ENCODE measurements at regions not wholly inside any gene's neighbourhood (a gene's known extent, or its start where the extent isn't known, plus 50 kb on each side); places are given as distances from the start of the nearest gene placed in this dataset.

GRCh38 chr13:72462726-72463125 is 264.7 kb downstream of the MZT1 start:
- no peaks in the 10 kb centered on the region for H3K4me1 ChIP-seq (ENCODE audit: insufficient read depth, low read length)
- no peaks in the 10 kb centered on the region for H3K9me3 ChIP-seq (ENCODE audit: low read depth, low read length)

GRCh38 chr13:72462166-72462565 is 265.3 kb downstream of the MZT1 start:
- Histone ChIP-seq H3K4me3 (ENCODE audit: low read length) (no peak overlapping the region), H3K27me3 (ENCODE audit: insufficient read depth, low read length) (no peaks in the 10 kb centered on the region), H3K9me3 (ENCODE audit: low read depth, low read length) (no peaks in the 10 kb centered on the region), H3K4me1 (ENCODE audit: insufficient read depth, low read length) (no peaks in the 10 kb centered on the region)

More at GRCh38 chr13:72462726-72463125, 264.7 kb downstream of the MZT1 start:
- Histone ChIP-seq H3K27me3 (ENCODE audit: insufficient read depth, low read length) (no peaks in the 10 kb centered on the region), H3K4me3 (ENCODE audit: low read length) (no peak overlapping the region)

GRCh38 chr13:72458701-72459100 is 268.7 kb downstream of the MZT1 start:
- no peaks in the 10 kb centered on the region for H3K4me1 ChIP-seq (ENCODE audit: insufficient read depth, low read length)
- H3K27me3 ChIP-seq (ENCODE audit: insufficient read depth, low read length), result no peaks in the 10 kb centered on the region
- no peaks in the 10 kb centered on the region for H3K9me3 ChIP-seq (ENCODE audit: low read depth, low read length)
- no peak overlapping the region for H3K4me3 ChIP-seq (ENCODE audit: low read length)

- H3K27me3 ChIP-seq (ENCODE audit: insufficient read depth, low read length), result no peaks in the 10 kb centered on the region
- no peaks in the 10 kb centered on the region for H3K9me3 ChIP-seq (ENCODE audit: low read depth, low read length)
- no peak overlapping the region for H3K4me3 ChIP-seq (ENCODE audit: low read length)
- no peaks in the 10 kb centered on the region for H3K4me1 ChIP-seq (ENCODE audit: insufficient read depth, low read length)
Measured at GRCh38 chr13:72457151-72457550, 270.3 kb downstream of the MZT1 start.

GRCh38 chr13:72456486-72456885 is 270.9 kb downstream of the MZT1 start:
- H3K4me1 ChIP-seq (ENCODE audit: insufficient read depth, low read length), result no peaks in the 10 kb centered on the region
- H3K9me3 ChIP-seq (ENCODE audit: low read depth, low read length), result no peaks in the 10 kb centered on the region

GRCh38 chr13:72453161-72453560 is 274.3 kb downstream of the MZT1 start:
- Histone ChIP-seq H3K4me3 (ENCODE audit: low read length) (no peak overlapping the region), H3K9me3 (ENCODE audit: low read depth, low read length) (no peaks in the 10 kb centered on the region), H3K27me3 (ENCODE audit: insufficient read depth, low read length) (no peaks in the 10 kb centered on the region), H3K4me1 (ENCODE audit: insufficient read depth, low read length) (no peaks in the 10 kb centered on the region)

More at GRCh38 chr13:72456486-72456885, 270.9 kb downstream of the MZT1 start:
- no peak overlapping the region for H3K4me3 ChIP-seq (ENCODE audit: low read length)
- H3K27me3 ChIP-seq (ENCODE audit: insufficient read depth, low read length), result no peaks in the 10 kb centered on the region

- H3K4me1 ChIP-seq (ENCODE audit: insufficient read depth, low read length), result no peaks in the 10 kb centered on the region
- H3K4me3 ChIP-seq (ENCODE audit: low read length), result no peak overlapping the region
- H3K9me3 ChIP-seq (ENCODE audit: low read depth, low read length), result no peaks in the 10 kb centered on the region
- no peaks in the 10 kb centered on the region for H3K27me3 ChIP-seq (ENCODE audit: insufficient read depth, low read length)
Measured at GRCh38 chr13:72448082-72448481, 279.3 kb downstream of the MZT1 start.

- Histone ChIP-seq H3K9me3 (ENCODE audit: low read depth, low read length) (no peaks in the 10 kb centered on the region), H3K27me3 (ENCODE audit: insufficient read depth, low read length) (no peaks in the 10 kb centered on the region), H3K4me3 (ENCODE audit: low read length) (no peak overlapping the region), H3K4me1 (ENCODE audit: insufficient read depth, low read length) (no peaks in the 10 kb centered on the region)
Measured at GRCh38 chr13:72444999-72445398, 282.4 kb downstream of the MZT1 start.

GRCh38 chr13:72437458-72437857 is 290.0 kb downstream of the MZT1 start:
- Histone ChIP-seq H3K4me1 (ENCODE audit: insufficient read depth, low read length) (no peaks in the 10 kb centered on the region), H3K27me3 (ENCODE audit: insufficient read depth, low read length) (no peaks in the 10 kb centered on the region), H3K9me3 (ENCODE audit: low read depth, low read length) (no peaks in the 10 kb centered on the region), H3K4me3 (ENCODE audit: low read length) (no peak overlapping the region)

GRCh38 chr13:72435251-72435650 is 292.2 kb downstream of the MZT1 start:
- H3K9me3 ChIP-seq (ENCODE audit: low read depth, low read length), result no peaks in the 10 kb centered on the region
- H3K27me3 ChIP-seq (ENCODE audit: insufficient read depth, low read length), result no peaks in the 10 kb centered on the region
- no peak overlapping the region for H3K4me3 ChIP-seq (ENCODE audit: low read length)
- no peaks in the 10 kb centered on the region for H3K4me1 ChIP-seq (ENCODE audit: insufficient read depth, low read length)

- Histone ChIP-seq H3K4me1 (ENCODE audit: insufficient read depth, low read length) (no peaks in the 10 kb centered on the region), H3K27me3 (ENCODE audit: insufficient read depth, low read length) (no peaks in the 10 kb centered on the region), H3K9me3 (ENCODE audit: low read depth, low read length) (no peaks in the 10 kb centered on the region), H3K4me3 (ENCODE audit: low read length) (no peak overlapping the region)
Measured at GRCh38 chr13:72431981-72432682, 295.3 kb downstream of the MZT1 start.

- Histone ChIP-seq H3K4me1 (ENCODE audit: insufficient read depth, low read length) (no peaks in the 10 kb centered on the region), H3K9me3 (ENCODE audit: low read depth, low read length) (no peaks in the 10 kb centered on the region), H3K27me3 (ENCODE audit: insufficient read depth, low read length) (no peaks in the 10 kb centered on the region), H3K4me3 (ENCODE audit: low read length) (no peak overlapping the region)
Measured at GRCh38 chr13:72430923-72431322, 296.5 kb downstream of the MZT1 start.

GRCh38 chr13:72427757-72428528 is 299.5 kb downstream of the MZT1 start:
- Histone ChIP-seq H3K27me3 (ENCODE audit: insufficient read depth, low read length) (no peaks in the 10 kb centered on the region), H3K4me3 (ENCODE audit: low read length) (no peak overlapping the region)

GRCh38 chr13:72424059-72424458 is 303.4 kb downstream of the MZT1 start:
- Histone ChIP-seq H3K4me3 (ENCODE audit: low read length) (no peak overlapping the region), H3K4me1 (ENCODE audit: insufficient read depth, low read length) (no peaks in the 10 kb centered on the region), H3K9me3 (ENCODE audit: low read depth, low read length) (no peaks in the 10 kb centered on the region), H3K27me3 (ENCODE audit: insufficient read depth, low read length) (no peaks in the 10 kb centered on the region)

More at GRCh38 chr13:72427757-72428528, 299.5 kb downstream of the MZT1 start:
- no peaks in the 10 kb centered on the region for H3K4me1 ChIP-seq (ENCODE audit: insufficient read depth, low read length)
- H3K9me3 ChIP-seq (ENCODE audit: low read depth, low read length), result no peaks in the 10 kb centered on the region

GRCh38 chr13:72415817-72416216 is 311.6 kb downstream of the MZT1 start:
- H3K9me3 ChIP-seq (ENCODE audit: low read depth, low read length), result no peaks in the 10 kb centered on the region
- H3K4me3 ChIP-seq (ENCODE audit: low read length), result no peak overlapping the region
- no peaks in the 10 kb centered on the region for H3K4me1 ChIP-seq (ENCODE audit: insufficient read depth, low read length)
- no peaks in the 10 kb centered on the region for H3K27me3 ChIP-seq (ENCODE audit: insufficient read depth, low read length)

GRCh38 chr13:72412481-72412880 is 314.9 kb downstream of the MZT1 start:
- Histone ChIP-seq H3K9me3 (ENCODE audit: low read depth, low read length) (no peaks in the 10 kb centered on the region), H3K4me1 (ENCODE audit: insufficient read depth, low read length) (no peaks in the 10 kb centered on the region), H3K27me3 (ENCODE audit: insufficient read depth, low read length) (no peaks in the 10 kb centered on the region), H3K4me3 (ENCODE audit: low read length) (no peak overlapping the region)
